Neural progenitor cell (in vitro differentiated cells): ENCODE measurements at regions not wholly inside any gene's neighbourhood (a gene's known extent, or its start where the extent isn't known, plus 50 kb on each side); places are given as distances from the start of the nearest gene placed in this dataset.

Experiments used
- DNase-seq: peaks from one replicate; pipeline ENCODE4 v3.0.0-alpha.2; 2016; ENCODE audit warnings: low spot score
- H2AFZ ChIP-seq: fragments of 200-600 bp; sonication (generic); replicated peaks from 2 replicates; pipeline ENCODE4 v1.6.1; 2016; ENCODE audit warnings: antibody characterized with exemption
- H3F3A ChIP-seq: fragments of 200-600 bp; sonication (generic); 2 replicates; pipeline ENCODE4 v1.6.1; 2016; ENCODE audit warnings: antibody characterized with exemption, low read depth
- H3K27ac ChIP-seq: fragments of 200-600 bp; sonication (generic); 2 replicates; pipeline ENCODE4 v1.5.1; 2016; ENCODE audit warnings: mild to moderate bottlenecking
- H3K27me3 ChIP-seq: fragments of 200-600 bp; sonication (generic); 2 replicates; pipeline ENCODE4 v1.6.1; 2016; ENCODE audit warnings: mild to moderate bottlenecking, moderate library complexity
- H3K36me3 ChIP-seq: fragments of 200-600 bp; sonication (generic); 2 replicates; pipeline ENCODE4 v1.5.1; 2016
- H3K4me1 ChIP-seq: fragments of 200-600 bp; sonication (generic); 2 replicates; pipeline ENCODE4 v1.6.1; 2016; ENCODE audit warnings: mixed run types
- H3K4me2 ChIP-seq: fragments of 200-600 bp; sonication (generic); 2 replicates; pipeline ENCODE4 v1.6.1; 2016
- H3K4me3 ChIP-seq: fragments of 200-600 bp; sonication (generic); 2 replicates; pipeline ENCODE4 v1.5.1; 2016
- H3K79me2 ChIP-seq: fragments of 200-600 bp; sonication (generic); 2 replicates; pipeline ENCODE4 v1.6.1; 2016; ENCODE audit warnings: low read depth
- H3K9ac ChIP-seq: fragments of 200-600 bp; sonication (generic); 2 replicates; pipeline ENCODE4 v1.6.1; 2016
- H3K9me3 ChIP-seq: fragments of 200-600 bp; sonication (generic); 2 replicates; pipeline ENCODE4 v1.5.1; 2016; ENCODE audit warnings: low read depth
- H4K20me1 ChIP-seq: fragments of 200-600 bp; sonication (generic); 2 replicates; pipeline ENCODE4 v1.6.1; 2016; ENCODE audit warnings: low read depth
- H3K27ac Mint-ChIP-seq: 3 replicates; pipeline ENCODE4 v1.8.0; 2021; ENCODE audit warnings: mixed read lengths
- H3K27me3 Mint-ChIP-seq: 2 replicates; pipeline ENCODE4 v1.8.0; 2022; ENCODE audit warnings: low read depth, mild to moderate bottlenecking, inconsistent platforms, moderate library complexity, mixed read lengths; ENCODE audit not compliant: insufficient read depth
- H3K36me3 Mint-ChIP-seq: 3 replicates; pipeline ENCODE4 v1.8.0; 2021; ENCODE audit warnings: mixed read lengths
- H3K4me1 Mint-ChIP-seq: 3 replicates; pipeline ENCODE4 v1.8.0; 2021; ENCODE audit warnings: mixed read lengths
- H3K4me3 Mint-ChIP-seq: 3 replicates; pipeline ENCODE4 v1.8.0; 2021; ENCODE audit warnings: mild to moderate bottlenecking, moderate library complexity, mixed read lengths
- H3K9me3 Mint-ChIP-seq: 3 replicates; pipeline ENCODE4 v1.8.0; 2020; ENCODE audit warnings: mixed read lengths
- CTCF ChIP-seq: fragments of 200-600 bp; sonication (generic); IDR thresholded peaks from 2 replicates; pipeline ENCODE4 v1.5.1; 2017; ENCODE audit warnings: antibody characterized with exemption, mild to moderate bottlenecking
- EZH2 ChIP-seq: fragments of 200-600 bp; sonication (generic); IDR thresholded peaks from 2 replicates; pipeline ENCODE4 v1.6.1; 2017; ENCODE audit warnings: antibody characterized with exemption, mild to moderate bottlenecking, moderate library complexity
- EZH2phosphoT487 ChIP-seq: fragments of 200-600 bp; sonication (generic); IDR thresholded peaks from 2 replicates; pipeline ENCODE4 v1.6.1; 2017; ENCODE audit warnings: antibody characterized with exemption

DNA sequence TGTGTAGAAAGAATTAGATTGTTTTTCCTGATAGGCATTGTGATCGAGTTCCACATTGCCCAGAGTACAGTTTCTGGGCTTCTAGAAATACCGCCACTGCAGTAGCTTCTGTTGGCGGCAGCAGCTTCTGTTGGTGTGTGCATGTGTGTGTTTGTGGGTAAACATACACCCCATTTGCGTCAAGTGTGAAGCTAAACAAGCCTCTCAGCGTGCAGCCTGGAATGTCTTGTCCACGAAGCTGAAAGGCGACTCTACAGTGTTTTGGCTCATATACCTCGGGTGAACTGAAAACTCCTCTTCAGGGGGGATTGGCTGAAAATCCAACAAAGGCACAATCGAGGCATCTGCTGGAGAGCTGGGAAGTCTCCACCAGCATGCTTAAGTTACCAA, 112.0 kb upstream of the E2F8 start:
- H3K36me3 Mint-ChIP-seq, result peaks cover 10% of the 10 kb centered on the region
- no peak for DNase-seq
- peaks cover 72% of the 10 kb centered on the region for H3K27me3 ChIP-seq
- no peak overlapping the region for H3K27ac Mint-ChIP-seq
- H3K4me3 ChIP-seq, result no peak overlapping the region
- no peaks in the 10 kb centered on the region for H3F3A ChIP-seq
- no peak for TF ChIP-seq EZH2phosphoT487
- no peak for TF ChIP-seq EZH2
- TF ChIP-seq CTCF, result no peak
- no peak overlapping the region for H3K4me2 ChIP-seq
- H3K27ac ChIP-seq, result no peak overlapping the region
- H3K9me3 Mint-ChIP-seq, result no peaks in the 10 kb centered on the region
- peaks cover 2% of the 10 kb centered on the region for H4K20me1 ChIP-seq
- peaks cover 65% of the 10 kb centered on the region for H3K4me1 Mint-ChIP-seq
- H3K9me3 ChIP-seq, result no peaks in the 10 kb centered on the region
- H3K4me3 Mint-ChIP-seq, result no peak overlapping the region
- no peaks in the 10 kb centered on the region for H3K36me3 ChIP-seq
- H3K79me2 ChIP-seq, result no peaks in the 10 kb centered on the region
- H3K27me3 Mint-ChIP-seq, result peaks cover 13% of the 10 kb centered on the region
- no peak overlapping the region for H3K9ac ChIP-seq
- peaks cover 19% of the 10 kb centered on the region for H3K4me1 ChIP-seq
- no peak overlapping the region for H2AFZ ChIP-seq

DNA sequence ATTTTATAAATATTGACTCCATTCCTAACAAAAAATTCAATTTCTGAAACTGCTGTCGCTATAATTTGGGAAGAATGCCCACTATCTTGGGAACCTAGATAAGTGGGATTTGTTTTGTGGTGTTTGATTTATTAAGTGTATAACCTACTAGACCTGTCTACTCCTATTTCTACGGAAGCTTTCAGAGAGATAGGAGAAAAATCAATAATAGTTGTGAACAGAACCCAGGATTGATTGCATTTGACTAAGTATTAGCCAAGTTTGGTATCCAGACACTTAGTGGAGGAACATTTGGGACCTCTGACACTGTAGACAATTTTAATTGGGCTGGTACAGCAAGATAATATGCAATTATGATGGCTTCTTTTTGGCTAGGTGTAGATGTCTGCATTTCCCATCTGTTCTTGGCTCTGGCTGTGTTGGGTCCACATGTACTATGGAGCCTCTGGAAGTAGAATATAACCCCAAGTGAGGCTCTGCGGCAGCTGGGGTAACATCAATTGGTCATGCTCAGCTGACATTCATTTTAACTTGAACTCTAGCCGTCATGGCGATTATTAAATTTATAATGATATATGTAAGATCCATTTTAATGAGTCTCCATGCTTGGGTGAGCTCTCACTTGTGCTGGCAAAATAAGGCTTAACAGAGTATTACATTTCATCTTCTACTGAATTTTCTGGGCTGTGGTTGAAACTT, 111.5 kb upstream of the E2F8 start:
- H4K20me1 ChIP-seq, result peaks cover 7% of the 10 kb centered on the region
- peaks cover 77% of the 10 kb centered on the region for H3K27me3 ChIP-seq
- H3K4me3 Mint-ChIP-seq, result no peak overlapping the region
- no peaks in the 10 kb centered on the region for H3F3A ChIP-seq
- peaks cover 25% of the 10 kb centered on the region for H3K4me1 ChIP-seq
- peaks cover 16% of the 10 kb centered on the region for H3K27me3 Mint-ChIP-seq
- no peaks in the 10 kb centered on the region for H3K79me2 ChIP-seq
- no peak for TF ChIP-seq EZH2phosphoT487
- TF ChIP-seq EZH2, result no peak
- TF ChIP-seq CTCF, result no peak
- H3K9me3 Mint-ChIP-seq, result no peaks in the 10 kb centered on the region
- no peak overlapping the region for H3K27ac ChIP-seq
- no peak for DNase-seq
- H3K9me3 ChIP-seq, result no peaks in the 10 kb centered on the region
- H3K27ac Mint-ChIP-seq, result no peak overlapping the region
- H3K4me3 ChIP-seq, result no peak overlapping the region
- peaks cover 70% of the 10 kb centered on the region for H3K4me1 Mint-ChIP-seq
- H2AFZ ChIP-seq, result no peak overlapping the region
- H3K36me3 Mint-ChIP-seq, result peaks cover 10% of the 10 kb centered on the region
- H3K4me2 ChIP-seq, result no peak overlapping the region
- H3K36me3 ChIP-seq, result no peaks in the 10 kb centered on the region
- H3K9ac ChIP-seq, result no peak overlapping the region

DNA sequence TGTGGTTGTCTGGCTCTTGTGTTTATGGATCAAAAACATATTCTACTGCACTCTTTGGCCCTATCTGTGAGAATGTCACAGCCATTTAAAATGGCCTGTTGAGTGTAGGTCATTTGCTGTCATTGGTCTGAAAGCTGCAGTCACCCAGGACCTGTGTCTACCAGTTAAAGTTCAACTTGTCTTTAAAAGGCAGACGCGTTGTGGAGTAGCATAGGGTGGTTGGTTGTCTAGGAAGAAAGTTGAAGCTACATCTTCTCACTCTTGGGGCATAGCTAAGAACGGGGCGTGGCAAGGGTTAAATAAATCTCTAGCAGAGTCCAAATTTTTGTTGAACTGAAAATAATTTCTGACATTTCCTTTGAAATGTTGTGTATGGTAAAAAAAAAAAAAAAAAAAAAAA, 110.7 kb upstream of the E2F8 start:
- Histone ChIP-seq H3K9me3 (no peaks in the 10 kb centered on the region), H3K36me3 (no peaks in the 10 kb centered on the region), H3K4me2 (no peak overlapping the region), H3F3A (peaks cover 7% of the 10 kb centered on the region), H4K20me1 (peaks cover 14% of the 10 kb centered on the region), H3K4me3 (no peak overlapping the region), H3K27ac (no peak overlapping the region), H3K79me2 (no peaks in the 10 kb centered on the region), H3K9ac (no peak overlapping the region), H3K27me3 (peaks cover 85% of the 10 kb centered on the region), H2AFZ (no peak overlapping the region), H3K4me1 (peaks cover 32% of the 10 kb centered on the region)
- no peak for DNase-seq
- TF ChIP-seq EZH2 (no peak), CTCF (no peak), EZH2phosphoT487 (no peak)
- Mint-ChIP-seq H3K27ac (no peak overlapping the region), H3K4me1 (peaks cover 76% of the 10 kb centered on the region), H3K4me3 (no peak overlapping the region), H3K9me3 (no peaks in the 10 kb centered on the region), H3K36me3 (peaks cover 10% of the 10 kb centered on the region), H3K27me3 (peaks cover 16% of the 10 kb centered on the region)
